ENCODE measurements at regions not wholly inside any gene's neighbourhood (a gene's known extent, or its start where the extent isn't known, plus 50 kb on each side); places are given as distances from the start of the nearest gene placed in this dataset.
"Not testable (repeated sequence)": the region's sequence is repeated elsewhere in the genome, so short reads cannot be mapped to it uniquely, and the experiment has no call there.

DNA sequence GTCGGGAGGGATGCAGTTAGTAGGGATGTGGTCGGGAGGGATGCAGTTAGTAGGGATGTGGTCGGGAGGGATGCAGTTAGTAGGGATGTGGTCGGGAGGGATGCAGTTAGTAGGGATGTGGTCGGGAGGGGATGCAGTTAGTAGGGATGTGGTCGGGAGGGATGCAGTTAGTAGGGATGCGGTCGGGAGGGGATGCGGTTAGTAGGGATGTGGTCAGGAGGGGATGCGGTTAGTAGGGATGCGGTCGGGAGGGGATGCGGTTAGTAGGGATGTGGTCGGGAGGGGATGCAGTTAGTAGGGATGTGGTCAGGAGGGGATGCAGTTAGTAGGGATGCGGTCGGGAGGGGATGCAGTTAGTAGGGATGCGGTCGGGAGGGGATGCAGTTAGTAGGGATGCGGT is 96.2 kb downstream of the BDH1 start:
- DNase-seq (ENCODE audit: low read depth in 2 of 2, low spot score in 1 of 2) = not testable (repeated sequence)

DNA sequence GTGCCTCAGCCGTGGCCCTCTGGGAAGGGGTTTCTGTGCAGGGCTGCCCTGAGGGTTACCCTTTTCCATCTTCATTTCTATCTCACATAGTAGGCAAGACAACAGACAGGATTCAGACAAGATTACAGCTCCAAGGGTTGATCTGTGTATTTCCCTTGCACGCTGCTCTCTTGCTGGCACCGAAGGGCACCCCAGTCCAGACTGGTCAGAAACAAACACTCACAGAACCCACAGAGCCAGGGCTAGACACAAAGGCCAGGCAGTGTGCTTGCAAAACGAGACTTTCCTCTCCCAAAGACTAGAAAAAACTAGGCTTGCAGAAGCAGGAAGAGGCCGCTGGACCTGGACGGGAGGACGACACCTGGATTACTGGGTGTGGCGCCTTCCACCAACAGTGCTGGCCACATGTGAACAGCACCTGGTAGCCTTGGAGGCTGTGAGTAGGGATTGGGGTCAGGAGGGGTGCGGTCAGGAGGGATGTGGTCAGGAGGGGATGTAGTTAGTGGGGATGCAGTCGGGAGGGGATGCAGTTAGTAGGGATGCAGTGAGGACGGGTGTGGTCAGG is 96.8 kb downstream of the BDH1 start:
- no peak for DNase-seq (ENCODE audit: low read depth in 2 of 2, low spot score in 1 of 2)

DNA sequence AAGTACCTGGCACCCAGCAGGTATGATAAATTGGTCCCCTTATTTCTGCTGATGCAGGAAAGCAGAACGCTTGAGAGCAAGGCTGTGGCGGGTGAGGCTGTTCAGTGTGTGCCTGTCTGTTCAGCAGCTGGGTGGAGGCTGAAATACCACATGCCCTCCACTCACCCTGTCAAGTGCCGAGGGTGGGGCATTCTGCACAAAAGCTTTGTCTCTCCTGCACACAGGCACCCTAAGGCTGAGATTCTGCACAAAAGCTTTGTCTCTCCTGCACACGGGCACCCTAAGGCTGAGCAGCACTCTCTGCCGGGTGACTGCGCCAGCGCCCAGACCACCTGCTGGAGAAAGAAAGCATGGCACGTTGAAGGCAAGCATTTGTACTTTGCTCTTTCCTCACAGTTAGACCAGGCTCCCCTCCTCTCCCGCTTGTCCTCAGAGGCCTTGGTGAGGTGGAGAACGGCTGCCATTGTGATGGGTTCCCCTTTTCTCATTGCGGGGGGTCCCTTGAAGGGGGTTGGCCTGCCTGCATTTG is 97.5 kb downstream of the BDH1 start:
- no peak for DNase-seq (ENCODE audit: low read depth in 2 of 2, low spot score in 1 of 2)

DNA sequence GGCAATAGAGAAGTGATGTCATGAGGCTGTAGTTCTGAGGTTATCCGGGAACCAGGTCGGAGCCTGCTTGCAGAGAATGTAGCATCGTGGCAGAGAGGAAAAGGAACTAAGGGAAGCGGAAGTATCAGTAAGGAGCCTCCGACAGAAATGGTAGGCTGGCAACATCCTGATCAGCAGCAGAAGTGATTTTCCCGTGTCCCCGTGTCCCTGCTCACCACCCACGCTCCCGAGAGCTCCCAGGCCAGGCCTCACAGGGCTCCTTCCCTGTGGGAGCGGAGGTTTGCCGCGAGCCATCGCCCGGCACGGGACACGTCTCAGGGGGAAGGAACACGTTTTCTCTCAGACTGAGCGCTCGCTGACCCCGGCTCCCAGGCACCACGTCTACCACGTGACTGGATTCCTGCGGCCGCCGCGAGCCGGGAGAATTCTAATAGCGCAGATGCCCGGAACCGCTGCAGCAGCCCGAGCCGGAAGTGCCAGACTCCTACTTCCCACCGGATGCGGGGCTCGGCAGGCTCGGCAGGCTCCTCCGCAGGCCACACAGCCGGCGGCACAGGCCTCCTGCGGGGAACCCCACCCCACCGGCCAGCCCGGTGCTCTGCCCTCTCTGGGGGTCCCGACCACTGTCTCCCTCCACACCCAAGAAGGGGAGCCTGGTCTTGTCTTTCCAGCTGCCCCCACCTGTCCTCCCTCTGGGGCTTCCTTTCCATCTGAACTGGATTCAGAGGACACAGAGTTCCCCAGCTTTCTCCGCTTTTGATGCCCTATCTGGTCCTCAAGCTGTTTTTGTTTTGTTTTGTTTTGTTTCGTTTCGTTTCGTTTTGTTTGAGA is 99.3 kb downstream of the BDH1 start:
- DNase-seq (ENCODE audit: low read depth in 2 of 2, low spot score in 1 of 2) = peak in 1 of 2 donors; percentile 8

DNA sequence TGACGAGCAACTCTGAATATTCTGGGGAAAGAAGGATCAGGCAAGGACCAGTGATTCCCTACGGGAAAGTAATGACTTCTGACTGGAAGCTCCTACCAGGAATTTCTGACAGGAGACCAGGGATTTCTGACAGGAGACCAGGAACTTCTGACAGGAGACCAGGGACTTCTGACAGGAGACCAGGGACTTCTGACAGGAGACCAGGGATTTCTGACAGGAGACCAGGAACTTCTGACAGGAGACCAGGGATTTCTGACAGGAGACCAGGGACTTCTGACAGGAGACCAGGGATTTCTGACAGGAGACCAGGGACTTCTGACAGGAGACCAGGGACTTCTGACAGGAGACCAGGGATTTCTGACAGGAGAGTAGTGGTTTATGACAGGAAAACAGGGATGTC is 100.9 kb downstream of the BDH1 start:
- not testable (repeated sequence) for DNase-seq (ENCODE audit: low read depth in 2 of 2, low spot score in 1 of 2)

DNA sequence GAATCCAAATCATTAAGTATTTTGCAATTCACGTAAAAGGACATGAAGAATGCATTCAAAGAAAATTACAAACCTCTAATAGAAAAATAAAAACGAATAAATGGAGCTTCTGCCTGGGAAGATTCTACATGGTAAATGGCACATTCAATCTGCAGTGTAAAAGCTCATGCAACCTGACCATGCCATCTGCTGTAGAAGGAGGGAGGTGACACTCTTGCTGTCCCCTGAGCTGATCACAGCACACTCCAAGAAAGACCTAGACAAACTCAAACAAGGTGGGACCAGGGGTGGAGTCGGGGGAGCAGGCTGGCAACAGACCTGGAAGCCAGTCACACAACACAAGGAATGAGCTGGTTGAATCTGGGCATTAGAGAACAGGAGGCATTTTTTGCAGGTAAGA is 101.8 kb downstream of the BDH1 start:
- DNase-seq (ENCODE audit: low read depth in 2 of 2, low spot score in 1 of 2) = no peak

DNA sequence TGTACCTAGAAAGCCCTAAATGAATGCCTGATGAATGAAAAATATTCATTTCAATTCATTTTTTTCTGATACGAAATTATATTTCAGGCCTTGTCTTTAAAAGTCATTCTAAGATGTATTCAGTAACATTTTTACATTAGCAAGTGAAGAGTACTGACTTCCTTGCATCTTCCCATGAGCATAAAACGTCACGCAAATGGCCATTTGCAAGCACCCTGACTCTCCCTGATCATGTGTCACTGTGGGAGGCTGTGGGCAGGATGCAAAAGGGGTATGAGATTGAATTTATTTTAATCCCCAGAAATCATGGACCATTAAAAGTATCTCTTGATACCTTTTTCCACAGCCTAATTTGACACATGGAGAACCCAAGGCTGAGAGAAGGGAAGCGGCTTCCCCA is 105.0 kb downstream of the BDH1 start:
- no peak for DNase-seq (ENCODE audit: low read depth in 2 of 2, low spot score in 1 of 2)

DNA sequence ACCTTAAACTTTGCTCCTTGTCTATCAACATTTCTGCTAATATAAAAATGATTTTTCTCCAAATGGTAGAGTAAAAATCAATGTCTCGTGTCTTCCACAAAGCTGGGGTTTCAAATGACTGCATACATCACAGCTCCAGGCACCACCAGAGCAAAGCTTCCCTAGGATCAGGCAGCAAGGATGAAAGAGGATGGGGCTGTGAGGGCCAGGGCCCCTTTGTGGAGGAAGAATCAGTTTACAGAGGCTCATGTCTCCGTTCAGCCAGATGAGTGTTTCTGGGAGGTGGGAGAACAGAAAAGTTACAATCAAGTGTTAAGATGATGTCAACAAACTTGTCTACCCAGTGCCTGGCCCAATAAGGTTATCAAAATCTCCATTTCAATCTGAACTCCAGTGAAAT is 105.5 kb downstream of the BDH1 start:
- no peak for DNase-seq (ENCODE audit: low read depth in 2 of 2, low spot score in 1 of 2)

DNA sequence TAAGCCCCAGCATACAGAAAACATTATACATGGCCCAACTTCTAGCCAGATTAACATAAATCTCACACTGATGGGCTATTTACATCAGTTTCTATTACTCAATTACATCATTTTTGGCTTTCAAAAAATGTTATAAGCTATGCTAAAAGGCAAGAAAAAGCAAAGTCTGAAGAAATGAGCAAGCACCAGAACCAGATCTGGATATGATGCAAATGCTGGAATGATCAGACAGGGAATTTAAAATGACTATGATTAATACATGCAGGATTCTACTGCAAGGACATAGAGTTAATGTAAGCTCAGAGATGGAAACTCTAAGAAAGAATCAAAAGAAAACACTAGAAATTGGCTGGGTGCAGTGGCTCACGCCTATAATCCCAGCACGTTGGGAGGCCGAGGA is 106.6 kb downstream of the BDH1 start:
- not testable (repeated sequence) for DNase-seq (ENCODE audit: low read depth in 2 of 2, low spot score in 1 of 2)

DNA sequence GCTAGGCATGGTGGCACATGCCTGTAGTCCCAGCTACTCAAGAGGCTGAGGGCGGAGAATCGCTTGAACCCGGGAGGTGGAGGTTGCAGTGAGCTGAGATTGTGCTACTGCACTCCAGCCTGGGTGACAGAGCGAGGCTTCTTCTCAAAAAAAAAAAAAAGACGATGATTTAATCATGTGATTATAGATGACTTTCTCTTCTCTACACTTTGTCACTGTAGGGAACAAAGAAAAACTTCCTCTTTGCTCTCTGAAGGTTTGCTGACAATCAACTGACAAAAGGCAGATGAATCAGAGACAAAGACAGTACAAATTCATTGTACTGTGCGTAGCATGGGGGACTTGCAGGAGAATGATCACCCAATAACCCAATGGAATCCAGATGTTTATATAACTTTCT is 108.0 kb downstream of the BDH1 start:
- not testable (repeated sequence) for DNase-seq (ENCODE audit: low read depth in 2 of 2, low spot score in 1 of 2)

DNA sequence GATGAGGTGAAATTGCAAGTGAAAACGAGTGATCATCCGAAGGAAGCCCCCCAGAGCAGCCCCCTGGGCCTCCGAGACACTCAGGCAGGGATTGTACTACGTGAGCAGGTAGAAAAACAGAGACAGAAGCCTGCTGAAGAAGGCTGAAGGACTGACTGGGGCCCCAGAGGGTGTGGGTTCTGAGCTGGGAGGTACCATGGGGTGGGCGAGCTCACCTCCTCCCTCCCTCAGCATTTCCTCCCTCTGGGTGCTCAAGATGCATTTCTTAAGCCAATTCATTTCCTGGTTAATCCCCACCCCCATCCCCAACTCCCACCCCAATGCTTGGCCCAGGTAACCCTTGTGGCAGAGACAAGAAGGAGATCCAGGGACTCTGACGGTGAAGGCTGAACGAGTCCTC is 108.7 kb downstream of the BDH1 start:
- DNase-seq (ENCODE audit: low read depth in 2 of 2, low spot score in 1 of 2) = no peak

DNA sequence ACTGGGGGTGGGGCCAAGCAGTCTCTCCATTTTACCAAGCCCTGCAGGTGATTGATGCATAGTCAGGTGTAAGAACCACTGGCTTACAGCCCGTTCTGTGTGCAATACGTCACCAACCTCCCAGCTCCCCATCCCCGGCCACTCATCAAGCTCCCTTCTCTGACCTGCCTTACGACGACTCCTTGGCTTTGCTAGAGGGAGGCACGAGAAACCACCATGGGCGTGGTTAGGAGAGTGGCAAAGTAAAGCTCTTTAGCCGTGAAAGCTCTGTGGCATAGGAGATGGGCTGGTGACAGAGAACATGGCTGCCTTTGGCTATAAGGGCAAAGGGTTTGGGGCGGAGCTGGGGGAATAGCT is 109.1 kb downstream of the BDH1 start:
- DNase-seq (ENCODE audit: low read depth in 2 of 2, low spot score in 1 of 2) = no peak

DNA sequence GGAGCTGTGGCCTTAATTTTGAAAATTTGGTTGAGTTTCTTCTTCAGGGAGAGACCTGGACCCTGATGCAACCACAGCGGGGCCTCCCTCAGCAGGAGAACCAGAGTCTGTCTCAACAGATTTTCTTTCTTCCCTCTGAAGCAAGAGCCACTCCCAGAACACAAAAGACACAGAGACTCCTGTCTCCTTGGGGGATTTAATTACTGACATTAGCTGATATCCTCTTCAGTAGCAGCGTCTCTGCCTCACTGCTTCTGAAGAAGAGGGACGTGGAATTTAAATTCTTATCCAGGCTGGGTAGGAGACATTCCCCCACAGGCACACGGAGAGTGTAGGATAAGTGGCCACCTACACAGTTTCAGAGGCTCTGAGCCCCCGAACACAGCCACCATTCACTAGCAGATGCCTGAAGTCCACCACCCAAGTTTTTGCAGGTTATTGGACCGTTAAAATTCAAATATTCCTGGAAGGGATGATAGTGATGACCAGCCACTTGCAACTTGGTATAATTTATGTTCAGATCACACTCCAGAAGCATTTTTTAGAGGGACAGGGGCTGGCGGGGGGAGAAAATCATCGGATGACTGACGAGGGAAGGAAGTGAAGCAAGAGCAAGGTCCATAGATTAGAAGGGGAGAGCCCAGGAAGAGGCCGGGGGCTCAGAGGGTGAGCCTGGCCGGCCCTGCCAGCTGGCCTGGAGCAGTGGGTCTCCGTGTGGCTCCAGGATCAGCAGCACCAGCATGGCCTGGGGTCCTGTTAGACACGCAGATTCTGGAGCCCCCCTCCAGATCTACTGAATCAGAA is 109.7 kb downstream of the BDH1 start:
- no peak for DNase-seq (ENCODE audit: low read depth in 2 of 2, low spot score in 1 of 2)

DNA sequence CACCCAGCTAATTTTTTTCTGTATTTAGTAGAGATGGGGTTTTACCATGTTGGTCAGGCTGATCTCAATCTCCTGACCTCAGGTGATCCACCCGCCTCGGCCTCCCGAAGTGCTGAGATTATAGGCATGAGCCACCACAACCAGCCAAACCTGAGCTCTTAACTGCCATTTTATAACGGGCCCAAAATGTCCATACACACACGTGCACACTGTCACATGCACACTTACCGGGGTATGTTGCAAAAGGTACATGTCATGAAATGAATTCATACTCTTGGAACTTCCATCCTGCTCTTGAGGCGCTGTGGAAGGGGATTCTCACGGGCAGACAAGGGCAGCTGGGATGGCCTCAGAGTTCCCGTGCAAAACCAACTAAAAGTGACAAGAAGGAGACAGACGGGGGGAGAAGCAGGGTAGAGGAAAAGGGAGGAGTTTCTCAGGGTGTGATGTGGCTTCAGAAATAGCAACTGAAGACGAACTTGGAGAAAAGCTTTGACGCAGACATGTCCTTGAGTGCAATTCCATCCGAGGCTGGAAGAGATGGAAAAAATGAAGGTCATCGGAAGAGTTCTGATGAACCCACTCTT is 110.9 kb downstream of the BDH1 start:
- no peak for DNase-seq (ENCODE audit: low read depth in 2 of 2, low spot score in 1 of 2)

DNA sequence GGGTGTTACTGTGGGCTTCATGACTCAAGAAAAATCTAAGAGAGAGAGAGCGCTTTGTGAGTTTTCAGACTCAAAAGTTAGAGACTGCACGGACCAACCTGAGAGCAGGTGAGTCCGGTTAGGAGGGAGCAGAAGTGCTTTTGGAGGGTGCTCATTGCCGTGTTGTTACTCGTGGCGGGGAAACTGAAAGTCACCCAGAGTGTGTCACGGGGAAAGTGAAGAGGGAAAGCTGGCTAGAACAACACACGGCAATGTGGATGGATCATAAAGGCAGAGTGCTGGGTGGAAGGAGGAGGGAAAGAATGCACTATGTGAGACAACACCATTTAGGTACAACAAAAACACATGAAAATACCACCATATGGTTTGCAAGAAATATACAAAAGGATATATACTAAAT is 112.3 kb downstream of the BDH1 start:
- no peak for DNase-seq (ENCODE audit: low read depth in 2 of 2, low spot score in 1 of 2)

DNA sequence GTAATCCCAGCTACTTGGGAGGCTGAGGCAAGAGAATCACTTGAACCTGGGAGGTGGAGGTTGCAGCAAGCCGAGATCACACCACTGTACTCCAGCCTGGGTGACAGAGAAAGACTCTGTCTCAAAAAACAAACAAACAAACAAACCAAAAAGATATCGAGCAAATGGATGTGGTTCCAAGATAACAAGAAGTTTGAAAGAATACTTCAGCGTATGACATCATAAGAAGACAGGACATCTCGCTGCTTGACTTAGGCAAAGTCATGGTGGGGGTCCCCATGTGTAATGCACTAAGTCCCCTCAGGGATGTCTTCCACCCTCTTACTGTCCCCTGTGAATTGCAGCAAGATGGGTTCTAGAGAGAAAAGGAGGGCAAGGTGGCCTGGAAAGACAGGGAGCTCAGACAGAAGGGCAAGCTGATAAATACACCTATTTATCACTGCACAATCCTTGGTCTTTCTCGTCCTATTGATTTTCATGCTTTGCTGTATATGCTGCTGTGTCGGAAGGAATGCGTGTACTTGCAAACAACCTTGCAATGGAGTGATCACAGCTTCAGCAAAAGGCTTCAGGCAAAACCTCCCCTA is 115.0 kb downstream of the BDH1 start:
- DNase-seq (ENCODE audit: low read depth in 2 of 2, low spot score in 1 of 2) = no peak

DNA sequence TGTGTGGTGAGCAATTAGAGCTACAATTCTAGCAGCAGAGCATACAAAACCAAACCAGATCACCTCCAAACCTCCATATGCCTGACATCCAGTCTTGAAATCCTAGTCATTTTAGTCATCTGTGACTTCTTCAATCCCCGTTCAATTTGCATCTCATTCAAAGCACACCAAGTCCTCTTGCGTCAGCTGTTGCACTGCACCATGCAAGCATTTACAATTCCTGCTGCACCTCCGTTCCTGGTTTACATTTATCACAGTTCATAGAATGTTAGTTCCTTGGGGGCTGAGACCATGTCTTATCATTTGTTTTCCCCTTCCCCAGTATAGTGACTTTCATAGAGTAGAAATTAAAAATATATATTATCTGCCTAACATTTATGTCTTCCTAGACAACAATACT is 116.9 kb downstream of the BDH1 start:
- no peak for DNase-seq (ENCODE audit: low read depth in 2 of 2, low spot score in 1 of 2)

DNA sequence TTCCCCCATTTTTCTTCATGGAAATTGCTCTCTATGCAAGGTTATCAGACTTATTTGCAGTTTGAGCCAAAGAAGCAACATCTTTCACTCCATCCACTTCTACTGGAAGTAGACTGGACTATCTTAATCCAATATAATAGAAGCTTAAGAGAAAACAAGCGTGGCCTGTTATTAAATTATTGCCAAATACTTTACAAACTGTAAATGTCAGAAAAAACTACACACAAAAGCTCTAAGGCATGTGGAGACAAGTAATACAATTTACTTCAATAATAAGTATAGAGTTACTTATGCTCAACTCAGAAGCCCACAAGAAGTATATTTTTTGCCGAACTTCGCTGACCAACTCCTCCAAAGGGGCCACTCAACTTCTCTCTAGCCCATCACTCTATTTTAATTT is 120.3 kb downstream of the BDH1 start:
- no peak for DNase-seq (ENCODE audit: low read depth in 2 of 2, low spot score in 1 of 2)

DNA sequence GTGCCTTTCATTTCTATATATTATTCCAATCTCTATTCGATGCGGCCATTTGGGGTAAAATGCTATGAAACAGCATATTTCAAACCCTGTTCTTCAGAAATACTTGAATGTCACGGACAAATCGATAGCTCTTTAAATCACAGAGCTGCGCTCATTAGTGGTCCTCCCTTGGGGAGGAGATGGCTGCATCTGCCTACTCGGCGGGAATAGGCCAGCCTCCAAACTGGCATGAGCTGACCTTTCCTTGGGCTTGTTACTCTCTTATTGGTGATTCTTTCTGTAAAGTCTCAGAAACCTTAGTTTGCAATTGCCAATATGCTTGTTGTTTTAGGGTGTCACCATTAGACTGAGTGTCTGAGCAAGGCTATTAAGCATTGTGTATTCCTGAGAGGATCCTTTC is 120.9 kb downstream of the BDH1 start:
- DNase-seq (ENCODE audit: low read depth in 2 of 2, low spot score in 1 of 2) = no peak

DNA sequence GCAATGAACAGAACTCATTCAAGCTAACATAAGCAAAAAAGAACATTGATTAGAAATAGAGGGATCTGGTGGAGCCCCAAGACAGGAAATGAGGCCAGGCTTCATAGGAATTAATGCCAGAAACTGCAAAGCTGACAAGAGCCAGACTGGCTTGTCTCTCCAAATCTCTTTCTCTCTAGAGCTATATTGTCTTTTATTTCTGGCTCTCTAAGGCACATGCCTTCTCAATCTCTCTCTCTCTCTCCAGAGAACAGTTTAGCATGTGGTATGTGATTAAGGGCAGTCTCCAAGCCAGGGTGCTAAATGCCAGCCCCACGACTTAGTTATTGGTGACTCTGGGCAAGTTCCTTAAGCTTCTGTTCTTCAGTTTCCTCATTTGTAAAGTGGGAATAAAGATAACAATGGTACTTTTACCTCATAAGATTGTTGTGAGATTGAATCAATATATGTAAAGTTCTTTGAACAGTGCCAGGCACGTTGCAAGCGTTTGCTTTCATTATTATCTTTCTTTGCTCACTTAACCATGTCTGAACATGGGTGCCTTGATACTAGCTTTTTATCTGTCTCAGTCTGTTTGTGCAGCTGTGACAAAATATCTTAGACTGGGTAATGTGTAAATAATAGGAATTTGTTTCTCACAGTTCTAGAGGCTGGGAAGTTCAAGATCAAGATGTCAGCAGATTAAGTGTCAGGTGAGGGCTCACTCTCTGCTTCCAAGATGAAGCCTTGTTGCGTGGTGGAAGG is 123.2 kb downstream of the BDH1 start:
- no peak for DNase-seq (ENCODE audit: low read depth in 2 of 2, low spot score in 1 of 2)

Data from stimulated activated CD8-positive, alpha-beta memory T cell treated with anti-CD3 and anti-CD28 coated beads, Interleukin-4, amount 100 ng/mL, for 1 hour (primary cell).